GM12892 (cell line): ENCODE measurements at regions not wholly inside any gene's neighbourhood (a gene's known extent, or its start where the extent isn't known, plus 50 kb on each side); places are given as distances from the start of the nearest gene placed in this dataset.

Source experiments
- POLR2A ChIP-seq: IDR thresholded peaks from 2 replicates; pipeline ENCODE4 v1.6.1; 2011; ENCODE audit warnings: low read depth, low read length, control low read depth
- POLR2AphosphoS5 ChIP-seq: IDR thresholded peaks from 2 replicates; pipeline ENCODE4 v1.6.1; 2011; ENCODE audit warnings: low read depth, low read length, control low read depth
- TAF1 ChIP-seq: IDR thresholded peaks from 2 replicates; pipeline ENCODE4 v1.6.1; 2011; ENCODE audit warnings: low read depth, mild to moderate bottlenecking, control low read depth, low read length, borderline replicate concordance

DNA sequence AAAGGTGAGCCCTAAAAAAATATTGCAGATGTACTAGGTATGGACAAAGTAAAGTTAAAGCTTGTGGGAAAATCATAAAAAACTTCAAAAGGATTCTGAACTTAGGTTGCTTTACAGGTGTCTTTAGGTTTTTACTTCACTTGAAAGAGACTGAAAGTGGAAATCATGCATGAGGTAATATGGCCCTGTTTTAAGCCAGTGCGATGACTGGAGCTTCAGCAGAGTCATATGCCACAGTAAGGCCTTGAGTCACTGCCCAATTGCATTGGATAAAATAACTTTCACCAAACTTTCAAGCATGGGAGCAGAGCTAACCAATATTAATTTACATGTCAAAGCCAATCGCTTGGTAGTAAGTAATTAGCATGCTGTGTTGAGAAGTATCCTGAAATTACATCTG is 63.9 kb upstream of the TMEM260 start:
- TF ChIP-seq POLR2AphosphoS5, result no peak
- TF ChIP-seq POLR2A, result no peak
- no peak for TF ChIP-seq TAF1
